ENCODE measurements at regions not wholly inside any gene's neighbourhood (a gene's known extent, or its start where the extent isn't known, plus 50 kb on each side); places are given as distances from the start of the nearest gene placed in this dataset.

DNA sequence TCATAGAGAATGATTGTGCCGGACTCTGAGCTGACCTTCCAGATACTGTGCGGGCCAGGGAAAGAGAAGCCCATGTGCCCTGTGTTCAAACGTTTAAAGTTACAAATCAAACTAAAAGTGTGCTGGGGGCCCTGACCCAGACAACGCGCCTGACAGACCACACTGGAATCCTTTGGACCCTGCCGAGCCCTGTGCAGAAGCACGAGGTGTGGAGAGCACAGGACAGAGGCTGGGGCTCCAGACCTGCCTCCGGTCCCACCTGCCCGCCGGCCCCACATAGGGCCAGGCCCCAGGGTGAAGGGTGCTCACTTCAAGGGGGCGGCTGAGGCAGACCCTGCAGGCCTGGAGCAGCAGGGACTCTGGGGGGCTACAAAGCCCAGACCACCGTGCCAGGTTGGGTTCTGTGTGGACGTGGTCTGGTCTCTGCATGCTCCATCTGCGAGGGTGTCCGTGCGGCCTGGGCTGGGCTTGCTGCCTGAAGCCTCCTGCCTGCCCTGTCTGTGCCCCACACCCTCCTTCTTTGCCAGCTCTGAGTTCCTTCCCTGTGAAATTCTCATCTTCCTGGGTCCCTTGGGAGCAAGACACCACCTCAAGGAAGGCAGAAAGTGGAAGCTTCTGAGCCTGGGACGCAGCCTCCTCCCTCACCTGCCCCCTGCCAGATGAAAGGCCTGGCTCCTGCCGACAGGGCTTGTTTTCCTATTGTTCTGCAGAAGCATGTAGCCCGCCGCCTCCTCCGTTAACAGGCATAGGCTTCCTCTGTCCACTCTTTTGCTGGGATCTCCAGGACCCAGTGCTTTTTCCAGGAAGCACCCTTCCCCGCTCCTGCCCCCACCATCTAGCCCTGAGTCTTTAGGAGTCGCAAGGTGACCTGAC, 186.2 kb downstream of the ERMARD start:
- no peak for ATAC-seq

DNA sequence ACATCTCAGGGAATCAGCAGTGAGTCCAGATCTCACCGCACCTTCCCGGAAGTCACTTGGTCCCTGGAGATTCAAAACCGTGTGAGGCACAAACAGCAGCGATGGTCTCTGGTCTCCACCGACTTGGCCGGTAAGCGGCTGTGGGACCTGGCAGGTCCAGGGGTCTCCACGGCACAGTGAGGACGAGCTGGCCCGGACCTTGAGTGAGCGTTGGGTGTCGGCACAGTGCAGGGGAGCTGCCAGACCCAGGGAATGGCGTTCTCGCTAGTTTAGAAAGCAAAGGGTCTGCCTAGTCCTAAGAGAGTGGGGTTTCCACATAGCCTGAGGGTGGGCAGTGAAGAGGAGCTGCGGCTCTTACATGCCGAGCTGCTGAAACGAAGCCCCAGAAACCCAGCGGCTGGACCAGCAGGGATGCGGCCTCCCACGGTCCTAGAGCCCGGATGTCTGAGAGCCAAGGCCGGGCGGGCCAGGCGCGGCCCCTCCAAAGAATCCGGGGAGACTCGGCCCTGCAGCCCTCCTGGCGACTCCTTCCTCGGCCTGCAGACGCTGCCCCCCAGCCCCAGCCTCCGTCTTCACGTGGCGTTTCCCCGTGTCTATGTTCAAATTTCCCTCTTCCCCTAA, 185.0 kb downstream of the ERMARD start:
- ATAC-seq, result no peak

DNA sequence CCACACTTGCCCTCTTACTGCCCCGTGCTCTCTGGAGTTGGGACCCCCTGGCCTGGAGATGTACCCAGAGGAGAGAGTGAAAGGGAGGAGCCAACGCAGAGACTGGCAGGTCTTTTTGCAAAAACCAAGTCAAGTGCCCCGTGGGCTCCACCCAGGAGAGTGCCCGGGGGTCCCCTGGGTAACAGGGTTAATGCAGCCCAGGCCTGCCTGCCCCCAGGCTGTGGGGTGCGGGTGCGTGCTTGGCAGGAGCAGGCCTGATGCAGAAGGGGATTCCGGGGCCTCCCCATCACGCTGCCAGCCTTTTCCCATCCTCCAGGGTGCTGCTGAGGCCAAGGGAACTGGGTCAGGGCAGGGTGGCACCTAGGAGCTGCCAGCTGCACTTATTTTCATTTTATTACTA, 184.4 kb downstream of the ERMARD start:
- ATAC-seq, result no peak

DNA sequence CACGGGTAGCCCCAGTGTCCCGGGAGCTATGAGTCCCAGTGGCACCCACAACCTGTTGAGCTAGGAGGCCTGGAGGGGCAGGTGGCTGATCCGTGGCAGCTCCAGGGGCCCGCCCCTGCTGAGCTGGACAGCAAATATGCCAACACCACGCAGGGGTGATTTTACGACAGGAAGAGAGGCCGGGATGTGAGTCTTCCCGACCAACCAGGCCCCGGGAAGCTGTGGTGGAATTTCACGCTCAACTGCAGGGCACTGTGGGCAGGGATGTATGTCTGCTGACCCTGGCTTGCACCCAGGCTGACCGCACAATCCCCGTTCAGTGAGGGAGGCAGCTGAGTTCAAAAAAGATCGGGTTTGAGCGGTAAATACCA, 183.9 kb downstream of the ERMARD start:
- ATAC-seq, result no peak

DNA sequence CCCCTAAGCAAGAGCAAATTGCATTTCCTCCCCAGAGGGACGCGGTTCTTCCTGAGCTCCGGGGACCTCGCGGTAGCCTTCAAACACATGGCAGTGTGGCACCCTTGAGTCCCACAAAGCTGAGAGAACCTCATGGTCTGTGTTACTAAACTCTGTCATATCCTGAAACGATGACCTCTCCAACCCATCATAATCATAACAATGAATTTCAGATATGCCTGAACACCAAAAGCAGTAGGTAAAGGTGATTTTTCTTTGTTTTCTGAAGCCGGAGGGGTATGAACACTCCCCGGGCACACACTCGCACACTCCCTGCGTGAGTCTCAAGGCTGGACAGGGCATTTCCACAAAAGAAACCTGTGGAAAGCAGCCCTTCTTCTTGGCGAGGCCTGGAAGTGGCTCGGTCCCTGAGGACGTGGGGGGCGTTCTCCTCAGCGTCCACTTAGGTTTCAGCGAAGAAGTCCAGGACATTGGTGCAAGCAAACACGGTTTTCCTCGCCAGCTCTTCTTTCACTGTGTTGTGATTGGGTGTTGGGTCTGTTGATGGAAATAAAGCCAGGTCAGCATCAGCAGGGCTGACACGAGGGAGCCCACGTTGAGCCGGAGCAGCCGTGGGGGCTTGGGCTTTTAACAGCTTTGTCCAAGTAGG, 183.4 kb downstream of the ERMARD start:
- no peak for ATAC-seq

DNA sequence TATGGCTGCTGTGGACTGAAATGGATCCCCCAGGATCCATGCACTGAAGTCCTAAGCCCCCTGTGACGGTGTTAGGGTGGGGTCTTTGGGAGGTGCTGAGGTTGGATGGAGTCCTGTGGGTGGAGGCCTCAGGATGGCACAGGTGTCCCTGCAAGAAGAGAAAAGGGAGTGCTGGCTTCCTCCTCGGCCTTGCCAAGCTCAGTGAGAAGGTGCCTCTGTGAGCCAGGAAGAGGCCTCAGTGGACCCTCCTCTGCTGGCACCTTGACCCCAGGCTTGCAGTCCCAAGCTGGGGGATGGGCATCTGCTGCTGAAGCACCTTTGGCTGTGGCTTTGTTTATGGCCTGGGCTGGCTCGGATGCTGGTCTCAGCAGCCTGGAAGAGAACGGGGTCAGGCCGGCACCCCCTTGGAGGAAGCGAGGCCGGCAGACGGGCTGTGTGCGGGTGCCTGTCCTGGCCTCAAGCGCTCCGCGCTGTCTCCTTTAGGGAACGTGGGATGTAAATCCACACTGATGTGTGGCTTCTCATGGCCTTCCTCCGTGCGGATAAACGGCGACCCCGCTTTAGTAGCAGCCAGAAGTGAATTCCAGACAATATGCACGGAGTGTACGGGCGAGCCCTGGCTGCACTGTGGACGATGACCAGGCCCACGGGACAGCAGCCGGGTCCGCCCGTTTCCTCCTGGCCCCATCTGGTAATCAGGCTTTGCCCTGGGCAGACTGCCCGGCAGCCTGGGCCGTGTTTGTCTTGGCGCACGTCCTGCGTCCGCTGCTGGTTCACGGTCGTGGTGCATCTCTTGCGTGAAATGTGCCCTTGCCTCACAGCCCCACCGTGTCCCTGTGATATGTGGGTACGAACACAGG, 182.6 kb downstream of the ERMARD start:
- peak; percentile 56 for ATAC-seq

DNA sequence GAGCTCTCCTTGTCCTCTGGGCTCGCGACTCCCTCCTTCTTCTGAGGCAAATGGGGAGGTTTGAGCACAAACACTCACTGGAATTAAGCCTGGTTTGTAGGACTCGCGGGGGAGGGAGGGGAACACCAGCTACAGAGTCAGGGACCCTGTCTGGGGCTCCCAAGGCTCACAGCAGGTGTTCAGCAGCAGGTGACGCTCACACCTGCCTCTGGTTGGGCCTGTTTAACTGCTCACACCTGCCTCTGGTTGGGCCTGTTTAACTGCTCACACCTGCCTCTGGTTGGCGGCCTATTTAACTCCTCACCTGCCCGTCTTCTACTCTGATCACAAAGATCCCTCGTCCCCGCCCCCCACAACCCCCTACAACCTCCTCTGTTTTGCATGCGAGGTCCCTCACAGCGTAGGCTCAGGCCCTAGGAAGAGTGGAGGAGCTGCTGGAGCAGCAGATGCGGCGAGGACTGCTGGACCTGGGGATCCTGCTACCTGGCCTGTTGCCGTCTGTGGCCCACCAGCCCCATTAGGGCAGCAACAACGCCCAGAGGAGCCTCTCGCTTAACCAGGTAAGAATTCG, 181.9 kb downstream of the ERMARD start:
- ATAC-seq, result peak; percentile 87

DNA sequence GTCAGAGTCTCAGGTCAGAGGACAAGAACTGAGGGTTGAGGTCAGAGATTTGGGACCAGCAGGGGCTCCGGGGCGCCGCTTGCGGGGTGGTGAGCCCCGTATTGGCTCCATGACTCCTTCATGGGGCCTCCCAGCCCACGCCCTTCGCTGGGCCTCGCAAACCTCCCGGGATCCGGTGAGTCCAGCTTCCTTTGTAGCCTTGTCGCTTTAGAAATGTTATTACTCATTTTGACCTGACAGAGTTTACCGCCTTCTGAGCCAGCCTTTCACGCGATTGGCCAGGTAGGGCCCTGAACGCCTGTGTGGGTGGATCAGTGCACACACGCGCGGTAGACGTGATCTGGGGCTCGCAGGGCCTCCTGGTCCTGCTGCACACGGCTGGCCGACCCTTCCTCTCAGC, 181.1 kb downstream of the ERMARD start:
- no peak for ATAC-seq

DNA sequence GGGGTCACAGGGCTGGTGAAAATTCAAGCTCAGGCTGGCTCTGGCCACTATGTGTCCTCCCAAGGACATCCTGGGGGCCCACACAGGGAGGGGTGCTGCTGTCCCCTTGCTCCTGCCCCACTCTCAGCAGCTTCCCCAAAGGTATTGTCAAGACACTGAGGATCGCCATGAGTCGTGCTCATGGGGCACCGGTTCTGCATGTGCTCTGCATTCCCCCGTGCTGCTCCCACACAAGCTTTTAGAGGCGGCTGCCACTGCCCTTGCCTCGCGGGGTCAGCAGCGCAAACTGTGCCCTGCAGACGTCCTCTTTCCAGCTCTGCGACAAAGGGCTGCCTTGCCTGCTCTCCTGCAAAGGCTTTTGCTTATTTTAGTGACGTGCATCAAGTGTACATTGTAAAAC, 179.8 kb downstream of the ERMARD start:
- ATAC-seq, result no peak

DNA sequence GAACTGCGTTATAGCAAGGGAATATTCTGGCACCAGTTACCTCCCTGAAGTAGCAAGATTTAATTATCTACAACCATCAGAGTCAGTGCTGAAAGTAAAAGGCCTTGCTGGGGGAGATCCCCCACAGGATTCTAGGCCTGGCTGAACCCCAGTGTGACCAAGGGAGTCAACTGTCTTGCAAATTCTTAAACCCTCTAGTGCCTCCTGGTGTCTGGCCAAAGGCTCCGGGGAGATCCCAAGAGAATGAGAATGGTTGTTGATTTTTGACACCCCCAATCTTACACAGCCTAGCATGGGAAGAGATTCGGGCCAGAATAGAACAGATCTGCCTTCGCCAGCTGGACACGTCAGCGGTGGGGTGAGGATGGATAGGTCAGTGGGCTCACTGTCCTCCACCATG, 179.4 kb downstream of the ERMARD start:
- ATAC-seq, result no peak

DNA sequence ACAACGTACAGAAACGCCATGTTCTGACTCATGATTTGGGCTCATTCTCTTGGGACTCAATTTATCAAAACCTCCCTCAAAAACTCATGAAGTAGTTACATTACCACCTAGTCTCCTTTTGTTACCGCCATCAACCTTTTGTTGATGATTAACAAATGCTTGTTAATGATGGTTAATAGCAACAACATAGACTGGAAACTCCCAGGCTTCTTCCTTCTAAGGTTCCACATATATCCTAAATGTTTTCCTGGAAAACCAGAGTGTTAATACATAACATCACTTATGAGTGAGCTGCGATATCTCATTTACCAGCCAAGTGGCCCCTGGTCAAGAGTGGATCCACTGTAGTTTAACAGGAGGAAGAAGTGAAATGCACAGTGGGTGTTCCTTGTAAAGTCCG, 176.3 kb downstream of the ERMARD start:
- no peak for ATAC-seq

DNA sequence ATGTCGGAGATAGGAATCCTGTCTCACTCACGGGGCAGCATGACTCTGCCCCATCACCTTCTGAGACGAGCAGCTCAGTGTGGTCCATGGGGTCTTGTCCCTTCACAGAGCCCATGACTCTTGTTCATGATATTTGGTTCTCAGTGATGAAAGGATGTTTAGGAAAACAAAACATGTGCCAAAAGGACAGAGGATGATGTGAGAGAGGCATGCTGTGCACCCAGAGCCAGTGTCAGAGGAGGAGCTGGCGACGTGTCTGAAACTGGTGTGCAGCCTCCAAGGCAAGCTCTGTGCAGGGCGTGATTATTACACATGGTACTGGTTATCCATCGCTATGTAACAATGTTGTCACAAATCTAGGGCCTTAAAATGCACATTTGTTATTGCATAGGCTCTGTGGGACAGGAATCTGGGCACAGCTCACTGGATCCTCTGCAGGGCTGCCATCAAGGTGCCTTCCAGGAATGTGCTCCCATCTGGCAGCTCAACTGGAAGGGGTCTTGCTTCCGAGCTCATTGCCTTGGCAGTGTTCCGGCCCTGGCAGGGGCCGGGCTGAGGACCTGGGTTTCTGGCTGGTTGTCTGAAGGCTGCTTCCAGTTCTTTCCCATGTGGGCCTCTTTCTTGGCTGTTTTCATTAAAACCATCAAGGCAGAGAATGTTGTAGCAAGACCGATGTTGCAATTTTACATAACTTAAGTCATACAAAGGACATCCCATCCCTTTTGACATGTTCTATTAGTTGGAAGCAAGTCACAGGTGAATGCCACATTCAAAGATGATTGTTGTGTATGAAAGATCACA, 175.4 kb downstream of the ERMARD start:
- ATAC-seq, result no peak

DNA sequence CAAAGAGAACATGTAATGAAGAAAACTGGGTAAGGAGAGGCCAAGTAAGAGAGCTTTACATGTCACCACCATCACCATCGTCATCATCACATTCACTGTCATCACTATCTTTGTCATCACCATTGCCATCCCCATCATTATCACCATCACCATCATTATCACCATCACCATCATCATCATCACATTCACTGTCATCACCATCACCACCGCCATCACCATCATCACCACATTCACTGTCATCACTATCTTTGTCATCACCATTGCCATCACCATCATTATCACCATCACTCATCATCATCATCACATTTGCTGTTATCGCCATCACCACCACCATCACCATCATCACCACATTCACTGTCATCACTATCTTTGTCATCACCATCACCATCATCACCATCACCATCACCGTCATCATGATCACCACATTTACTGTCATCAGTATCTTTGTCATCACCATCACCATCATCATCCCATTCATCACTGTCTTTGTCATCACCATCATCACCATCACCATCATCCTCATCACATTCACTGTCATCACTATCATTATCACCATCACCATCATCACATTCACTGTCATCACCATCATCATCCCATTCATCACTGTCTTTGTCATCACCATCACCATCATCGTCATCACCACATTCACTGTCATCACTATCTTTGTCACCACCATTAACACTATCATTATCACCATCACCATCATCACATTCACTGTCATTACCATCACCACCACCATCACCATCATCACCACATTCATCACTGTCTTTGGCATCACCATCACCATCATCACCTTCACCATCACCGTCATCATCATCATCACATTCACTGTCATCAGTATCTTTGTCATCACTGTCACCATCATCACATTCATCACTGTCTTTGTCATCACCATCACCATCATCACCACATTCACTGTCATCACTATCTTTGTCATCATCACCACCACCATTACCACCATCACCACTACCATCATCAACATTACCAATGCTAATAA, 172.3 kb downstream of the ERMARD start:
- ATAC-seq, result no peak

DNA sequence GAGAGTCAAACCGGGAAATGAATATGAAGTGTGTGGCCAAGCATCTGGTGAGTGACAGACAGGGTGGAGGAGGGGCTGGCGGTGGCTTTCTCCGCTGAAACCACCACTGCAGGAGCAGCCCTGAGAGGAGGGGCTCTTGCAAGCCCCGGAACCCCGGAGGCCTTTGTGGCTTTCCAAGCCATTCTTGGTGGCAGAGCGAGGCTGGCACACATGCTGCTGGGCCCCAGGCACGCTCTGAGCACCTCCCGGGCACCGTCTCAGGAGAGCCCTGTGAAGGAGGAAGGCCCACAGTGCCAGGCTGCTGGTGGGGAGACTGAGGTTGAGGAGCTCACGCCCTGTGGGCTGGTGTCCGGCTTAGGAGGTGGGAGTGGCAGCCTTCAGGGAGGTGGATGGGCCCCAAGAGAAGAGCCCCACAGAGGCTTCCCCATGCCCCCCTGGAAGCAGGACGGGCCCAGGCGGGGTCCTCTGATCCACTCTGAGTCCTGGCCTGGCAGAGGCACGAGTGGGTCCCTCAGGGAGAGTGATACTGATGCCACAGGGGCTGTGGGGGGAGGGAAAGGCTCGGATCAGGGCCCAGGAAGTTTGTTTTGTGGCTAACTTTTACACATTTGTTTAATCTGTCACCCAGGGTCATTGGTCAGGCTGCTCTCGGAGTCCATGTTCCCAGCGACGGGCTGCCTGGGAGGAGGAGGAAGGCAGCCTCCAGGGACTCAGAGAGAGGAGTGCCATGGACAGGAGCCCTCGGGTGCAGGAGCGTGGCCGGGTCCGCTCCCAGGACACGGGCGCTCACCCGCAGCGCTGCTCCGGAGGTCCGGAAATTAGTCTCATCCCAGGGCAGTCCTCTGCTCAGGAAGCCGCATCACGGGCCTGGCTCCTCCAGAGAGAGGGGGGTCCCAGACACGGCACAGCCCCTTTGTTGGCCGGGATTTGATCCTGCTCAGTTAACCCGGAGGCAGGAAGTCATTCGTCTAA, 170.7 kb downstream of the ERMARD start:
- peak; percentile 21 for ATAC-seq

DNA sequence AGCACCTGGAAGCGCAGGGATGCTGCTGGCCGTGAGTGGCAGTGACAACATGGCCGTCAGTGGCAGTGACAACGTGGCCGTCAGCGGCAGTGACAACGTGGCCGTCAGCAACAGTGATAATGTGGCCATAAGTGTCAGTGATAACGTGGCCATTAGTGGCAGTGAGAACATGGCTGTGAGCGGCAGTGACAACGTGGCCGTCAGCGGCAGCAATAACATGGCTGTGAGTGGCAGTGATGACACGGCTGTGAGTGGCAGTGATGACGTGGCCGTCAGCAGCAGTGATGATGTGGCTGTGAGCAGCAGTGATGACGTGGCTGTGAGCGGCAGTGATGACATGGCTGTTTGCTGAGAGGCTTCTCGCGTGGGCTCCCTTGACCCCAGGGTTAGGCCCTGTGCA, 169.8 kb downstream of the ERMARD start:
- no peak for ATAC-seq

DNA sequence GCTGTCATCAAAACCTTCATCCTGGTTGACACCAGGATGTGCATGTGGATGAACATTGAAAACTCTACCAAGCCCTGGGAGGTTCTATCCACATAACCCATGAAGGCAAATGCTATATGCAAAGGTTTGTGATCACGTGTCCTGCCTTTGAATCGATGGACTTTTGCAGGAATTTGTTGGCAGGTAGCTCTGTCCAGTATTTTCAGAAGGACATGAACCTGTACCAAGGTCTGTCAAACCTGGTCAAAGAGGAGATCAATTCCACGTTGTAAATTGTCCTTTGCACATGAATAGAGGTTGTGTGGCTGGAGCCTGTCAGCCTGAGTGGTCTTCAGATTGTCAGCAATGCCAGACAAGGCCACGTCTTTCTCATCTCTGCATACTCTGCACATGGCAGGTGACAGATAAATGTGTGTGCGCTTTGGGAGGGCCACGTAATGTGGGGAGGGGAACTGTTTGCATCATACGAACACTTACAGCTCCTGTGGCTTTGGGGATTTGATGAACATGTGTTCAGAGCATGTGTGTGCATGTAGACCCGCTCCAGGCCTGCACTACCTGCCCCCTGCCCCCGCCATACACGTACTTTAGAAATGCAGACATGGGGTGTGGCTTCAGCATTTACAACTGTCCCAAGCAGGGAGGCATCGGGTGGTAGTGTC, 169.1 kb downstream of the ERMARD start:
- no peak for ATAC-seq

DNA sequence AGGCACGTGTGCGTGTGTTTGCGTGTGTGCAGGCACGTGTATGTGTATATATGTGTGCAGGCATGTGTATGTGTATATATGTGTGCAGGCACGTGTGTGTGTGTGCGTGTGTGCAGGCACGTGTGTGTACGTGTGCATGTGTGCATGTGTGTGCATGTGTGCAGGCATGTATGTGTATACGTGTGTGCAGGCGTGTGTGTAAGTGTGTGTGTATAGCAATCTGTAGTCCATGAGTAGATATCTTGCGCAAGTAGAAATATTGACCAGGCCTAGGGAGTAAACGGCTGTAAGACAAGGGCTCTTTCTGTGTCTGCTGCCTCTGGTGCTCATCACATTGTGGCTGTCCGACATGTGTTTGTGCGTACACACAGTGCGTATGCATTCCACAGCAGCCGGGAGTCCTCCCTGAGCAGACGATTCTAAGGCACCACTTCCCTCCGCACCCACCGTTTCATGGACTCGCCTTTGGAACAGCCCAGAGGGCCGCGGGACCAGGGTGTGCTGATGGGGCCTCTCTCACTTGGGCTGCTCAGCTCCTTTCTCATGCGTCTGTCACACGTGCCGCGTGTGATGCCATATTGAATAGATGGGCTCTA, 167.6 kb downstream of the ERMARD start:
- ATAC-seq, result no peak

Data from esophagus mucosa (tissue), 1 donor.